Activated T-helper 2 cell treated with anti-CD3 and anti-CD28 coated beads, Interferon-gamma antibody, Interleukin-2, Interleukin-4, amounts not matched to agents 10 μg/mL and 5 μg/mL and 100 μg/mL, durations not matched to agents 14 hours and 24 hours and 36 hours (primary cell): ENCODE measurements at regions not wholly inside any gene's neighbourhood (a gene's known extent, or its start where the extent isn't known, plus 50 kb on each side); places are given as distances from the start of the nearest gene placed in this dataset.

Experiments used
- DNase-seq: peaks from one replicate; pipeline ENCODE4 v3.0.0; 2021; ENCODE audit warnings: low spot score
- H3K27ac Mint-ChIP-seq: one replicate; pipeline ENCODE4 v1.8.0; 2021; ENCODE audit warnings: mixed read lengths
- H3K27me3 Mint-ChIP-seq: one replicate; pipeline ENCODE4 v1.8.0; 2021; ENCODE audit warnings: low read depth, mixed read lengths
- H3K36me3 Mint-ChIP-seq: one replicate; pipeline ENCODE4 v1.8.0; 2021; ENCODE audit warnings: low read depth, mixed read lengths
- H3K4me1 Mint-ChIP-seq: one replicate; pipeline ENCODE4 v1.8.0; 2021; ENCODE audit warnings: low read depth, mixed read lengths
- H3K4me3 Mint-ChIP-seq: one replicate; pipeline ENCODE4 v1.8.0; 2021; ENCODE audit warnings: low read depth, mild to moderate bottlenecking, moderate library complexity, mixed read lengths
- H3K9me3 Mint-ChIP-seq: one replicate; pipeline ENCODE4 v1.8.0; 2021; ENCODE audit warnings: mixed read lengths
- intact Hi-C: fragments of 100-400 bp; cut with micrococcal nuclease; formaldehyde crosslinking; loops from one replicate; pipeline ENCODE4 v1.15.1; 2023

DNA sequence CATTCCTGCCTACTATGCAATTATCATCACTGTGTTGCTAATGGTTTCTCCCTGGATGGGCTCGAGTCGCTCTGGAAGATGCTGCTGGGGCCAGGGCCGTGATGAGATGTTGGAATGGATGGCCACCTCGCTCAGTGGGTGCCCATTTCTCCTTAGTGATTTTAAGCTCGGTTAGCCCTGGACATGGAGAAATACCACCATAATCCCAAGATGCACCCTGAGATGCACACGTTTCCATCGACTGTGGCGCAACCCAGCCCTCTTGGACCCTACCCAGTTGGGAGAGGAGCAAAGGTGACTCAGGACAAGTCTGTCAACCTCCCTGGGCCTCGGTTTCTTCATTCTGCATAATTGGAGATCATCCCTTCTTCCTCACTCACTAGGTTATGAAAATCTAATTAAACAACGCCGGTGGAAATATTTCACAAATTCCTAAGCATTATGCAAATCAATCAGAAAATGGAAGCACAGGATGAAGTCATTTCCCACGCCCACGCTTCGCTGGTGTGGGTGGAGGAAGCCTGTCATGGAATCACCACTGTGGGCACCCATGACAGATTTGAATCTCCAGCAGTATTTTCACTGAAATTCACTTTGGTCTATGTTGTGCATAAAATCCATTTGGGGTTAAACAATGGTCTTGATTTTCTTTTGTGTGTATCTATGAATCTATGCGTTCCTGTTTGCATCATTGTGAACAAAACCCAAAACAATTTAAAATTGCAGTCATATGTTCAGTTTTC lies 195.2 kb downstream of the AXIN2 start:
- peaks cover 9% of the 10 kb centered on the region for H3K9me3 Mint-ChIP-seq
- DNase-seq, result no peak
- H3K27me3 Mint-ChIP-seq, result peaks cover 5% of the 10 kb centered on the region
- no peak overlapping the region for H3K4me3 Mint-ChIP-seq
- H3K27ac Mint-ChIP-seq, result peak overlapping the region; percentile 70
- H3K36me3 Mint-ChIP-seq, result no peaks in the 10 kb centered on the region
- peaks cover 15% of the 10 kb centered on the region for H3K4me1 Mint-ChIP-seq
- intact Hi-C loops, result no loop called here

DNA sequence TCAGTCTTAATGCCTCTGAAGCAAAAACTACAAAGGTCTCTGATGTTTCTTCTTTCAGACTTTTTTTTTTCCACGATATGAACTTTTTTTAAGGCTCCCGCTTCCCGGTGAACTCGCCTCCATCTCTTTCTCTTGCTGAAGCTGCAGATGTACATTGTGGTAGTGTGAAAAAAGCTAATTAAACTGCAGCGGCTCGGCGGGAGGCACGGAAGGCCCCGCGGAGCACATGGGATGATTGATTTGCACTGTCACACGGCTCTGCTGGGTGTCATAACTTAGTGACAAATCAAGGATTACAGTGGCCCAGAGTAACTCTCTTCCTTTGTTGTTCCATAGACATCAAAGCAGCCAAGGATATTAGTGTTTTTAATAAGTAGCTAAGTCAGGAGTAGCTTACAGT lies 196.3 kb downstream of the AXIN2 start:
- Mint-ChIP-seq H3K4me3 (no peak overlapping the region), H3K4me1 (peaks cover 10% of the 10 kb centered on the region), H3K27me3 (peaks cover 3% of the 10 kb centered on the region), H3K36me3 (no peaks in the 10 kb centered on the region), H3K27ac (no peak overlapping the region), H3K9me3 (peaks cover 9% of the 10 kb centered on the region)
- intact Hi-C loops, result no loop called here
- DNase-seq, result no peak

DNA sequence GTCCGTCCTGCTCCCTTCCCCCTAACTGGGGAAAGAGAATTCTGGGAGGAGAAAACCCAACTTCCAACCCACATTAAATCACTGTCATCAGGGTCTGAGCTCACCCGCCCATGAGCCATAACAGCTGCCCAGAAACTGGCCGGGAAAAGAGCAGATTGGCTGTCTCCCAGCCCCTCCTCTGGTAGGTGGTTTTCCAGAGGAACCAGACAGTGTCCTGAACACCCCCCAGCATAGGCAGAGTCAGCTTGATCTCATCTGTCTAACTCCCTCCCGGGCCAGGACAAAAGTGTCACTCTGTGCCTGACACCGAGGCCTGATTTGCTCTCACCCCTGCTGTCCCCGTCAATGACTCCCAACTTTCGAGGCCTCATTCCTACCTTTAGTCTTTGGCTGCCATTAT lies 197.0 kb downstream of the AXIN2 start:
- Mint-ChIP-seq H3K4me1 (peaks cover 13% of the 10 kb centered on the region), H3K36me3 (no peaks in the 10 kb centered on the region), H3K4me3 (no peak overlapping the region), H3K27me3 (peaks cover 5% of the 10 kb centered on the region), H3K9me3 (peaks cover 9% of the 10 kb centered on the region), H3K27ac (no peak overlapping the region)
- no peak for DNase-seq
- intact Hi-C loops, result no loop called here

DNA sequence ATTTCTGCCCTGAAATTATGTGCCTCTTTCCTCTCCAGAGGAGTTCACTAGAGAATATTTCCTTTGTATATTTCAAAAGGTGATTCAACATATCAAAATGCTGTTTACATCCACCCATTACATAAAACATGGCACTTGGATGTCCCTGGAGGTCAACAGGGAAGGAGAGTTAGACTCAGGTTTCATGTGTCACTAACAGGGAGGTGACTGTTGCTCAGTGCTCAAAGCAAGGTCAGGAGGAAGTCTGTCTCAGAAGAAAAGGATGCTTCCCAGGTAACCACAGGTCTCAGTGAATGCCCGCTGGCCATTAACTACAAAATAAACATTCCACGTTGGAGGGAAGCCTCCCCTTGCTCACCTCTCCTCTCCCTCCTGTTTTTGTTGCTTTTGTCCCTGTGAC lies 198.6 kb downstream of the AXIN2 start:
- H3K27ac Mint-ChIP-seq, result no peak overlapping the region
- intact Hi-C loops, result no loop called here
- DNase-seq, result no peak
- peaks cover 9% of the 10 kb centered on the region for H3K9me3 Mint-ChIP-seq
- no peak overlapping the region for H3K4me3 Mint-ChIP-seq
- peaks cover 19% of the 10 kb centered on the region for H3K4me1 Mint-ChIP-seq
- no peaks in the 10 kb centered on the region for H3K36me3 Mint-ChIP-seq
- peaks cover 5% of the 10 kb centered on the region for H3K27me3 Mint-ChIP-seq

DNA sequence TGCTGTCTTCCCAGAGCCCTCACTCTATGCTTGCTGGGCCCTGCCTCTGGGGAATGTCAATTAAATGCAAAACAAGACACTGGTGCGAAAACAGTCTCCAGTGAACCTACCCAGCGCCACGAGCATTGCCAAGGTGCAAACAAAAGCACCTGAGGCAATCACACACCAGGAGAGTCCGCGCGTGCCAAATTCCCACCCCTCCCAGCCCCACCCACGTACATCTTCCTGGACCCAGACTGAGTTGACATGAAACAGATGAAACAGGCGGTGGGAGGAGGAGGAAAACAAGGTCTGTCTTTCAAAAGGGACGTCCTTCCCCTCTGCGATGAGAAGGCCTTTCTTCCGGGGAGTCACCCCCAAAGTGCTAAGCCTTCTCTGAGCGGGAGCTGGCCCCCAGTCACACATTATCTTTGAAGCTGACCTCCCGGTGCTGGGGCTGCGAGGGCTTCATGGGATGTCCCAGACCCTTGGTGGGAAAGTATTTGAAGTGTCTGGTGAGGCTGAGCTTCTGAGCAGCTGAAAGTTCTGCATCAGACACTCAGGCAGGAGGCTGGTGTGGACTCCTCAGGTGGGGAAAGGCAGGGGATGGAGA lies 200.4 kb downstream of the AXIN2 start:
- no peak for DNase-seq
- Mint-ChIP-seq H3K27ac (no peak overlapping the region), H3K27me3 (peaks cover 8% of the 10 kb centered on the region), H3K36me3 (no peaks in the 10 kb centered on the region), H3K4me1 (peaks cover 11% of the 10 kb centered on the region), H3K9me3 (no peaks in the 10 kb centered on the region), H3K4me3 (no peak overlapping the region)
- intact Hi-C loops, result no loop called here

DNA sequence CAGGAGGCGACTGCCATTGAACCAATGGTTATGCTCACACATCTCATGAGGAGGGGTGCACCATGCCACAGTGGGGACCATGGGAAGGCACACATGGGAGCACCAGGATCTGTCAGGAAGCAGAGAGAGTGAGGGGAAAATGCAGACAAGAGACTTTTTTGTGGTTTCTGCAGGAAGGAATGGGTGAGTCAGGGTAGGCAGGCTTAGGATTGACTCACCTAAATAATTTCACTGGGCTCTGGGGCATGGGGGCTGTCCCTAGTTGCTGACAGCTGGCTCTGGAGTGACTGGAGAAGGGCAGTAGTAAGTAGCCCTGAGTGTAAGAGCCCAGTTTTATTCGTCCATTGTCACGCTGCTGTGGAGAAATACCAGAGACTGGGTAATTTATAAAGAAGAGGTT lies 202.4 kb downstream of the AXIN2 start:
- Mint-ChIP-seq H3K9me3 (no peaks in the 10 kb centered on the region), H3K4me1 (peaks cover 10% of the 10 kb centered on the region), H3K36me3 (no peaks in the 10 kb centered on the region), H3K27ac (no peak overlapping the region), H3K27me3 (peaks cover 18% of the 10 kb centered on the region), H3K4me3 (no peak overlapping the region)
- intact Hi-C loops, result no loop called here
- DNase-seq, result no peak

DNA sequence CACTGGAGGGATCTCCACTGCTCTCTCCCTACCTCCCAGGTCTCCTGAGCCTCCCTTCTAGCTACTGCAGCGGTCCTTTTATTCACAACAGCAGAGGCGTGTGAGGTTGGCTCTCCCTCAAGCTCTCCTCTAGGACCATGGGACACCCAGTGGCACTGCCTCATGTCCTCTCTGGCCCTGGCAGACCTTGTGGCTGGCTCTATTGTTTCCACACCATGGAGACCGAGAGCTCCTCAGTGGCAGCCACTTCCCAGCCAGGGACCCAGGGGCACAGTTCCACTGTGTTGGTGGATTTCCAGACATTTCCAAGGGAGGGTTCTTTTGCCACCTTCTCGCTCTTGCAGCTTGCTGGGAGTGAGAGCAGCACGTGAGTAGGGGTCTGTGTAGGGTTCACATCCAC lies 204.9 kb downstream of the AXIN2 start:
- H3K27ac Mint-ChIP-seq, result no peak overlapping the region
- no peak for DNase-seq
- intact Hi-C loops, result no loop called here

DNA sequence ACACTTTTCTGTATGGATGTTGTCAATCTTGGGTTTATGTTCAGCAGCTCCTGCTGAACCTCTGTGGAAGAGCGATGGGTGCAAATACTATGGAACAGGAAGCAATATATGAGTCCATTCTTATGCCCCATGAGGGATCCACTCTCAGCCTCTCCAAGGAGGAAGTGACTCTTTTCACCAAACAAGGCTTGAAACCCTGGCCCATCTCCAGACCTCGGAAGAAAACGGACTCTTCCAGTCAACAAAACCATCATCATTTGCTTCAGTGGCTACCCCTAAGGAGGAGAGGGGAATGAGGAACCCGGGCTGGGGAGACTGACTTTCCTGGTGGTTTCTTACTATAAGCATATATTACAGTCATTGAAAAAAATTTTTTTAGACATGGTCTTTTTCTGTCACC lies 206.2 kb downstream of the AXIN2 start:
- no peaks in the 10 kb centered on the region for H3K36me3 Mint-ChIP-seq
- no peak overlapping the region for H3K27ac Mint-ChIP-seq
- peaks cover 4% of the 10 kb centered on the region for H3K9me3 Mint-ChIP-seq
- peaks cover 10% of the 10 kb centered on the region for H3K4me1 Mint-ChIP-seq
- intact Hi-C loops, result no loop called here
- H3K4me3 Mint-ChIP-seq, result no peak overlapping the region
- DNase-seq, result no peak
- H3K27me3 Mint-ChIP-seq, result peaks cover 20% of the 10 kb centered on the region

More for the DNA sequence above, 204.9 kb downstream of the AXIN2 start:
- peaks cover 10% of the 10 kb centered on the region for H3K4me1 Mint-ChIP-seq
- no peaks in the 10 kb centered on the region for H3K9me3 Mint-ChIP-seq
- no peak overlapping the region for H3K4me3 Mint-ChIP-seq
- H3K27me3 Mint-ChIP-seq, result peaks cover 18% of the 10 kb centered on the region
- H3K36me3 Mint-ChIP-seq, result no peaks in the 10 kb centered on the region

DNA sequence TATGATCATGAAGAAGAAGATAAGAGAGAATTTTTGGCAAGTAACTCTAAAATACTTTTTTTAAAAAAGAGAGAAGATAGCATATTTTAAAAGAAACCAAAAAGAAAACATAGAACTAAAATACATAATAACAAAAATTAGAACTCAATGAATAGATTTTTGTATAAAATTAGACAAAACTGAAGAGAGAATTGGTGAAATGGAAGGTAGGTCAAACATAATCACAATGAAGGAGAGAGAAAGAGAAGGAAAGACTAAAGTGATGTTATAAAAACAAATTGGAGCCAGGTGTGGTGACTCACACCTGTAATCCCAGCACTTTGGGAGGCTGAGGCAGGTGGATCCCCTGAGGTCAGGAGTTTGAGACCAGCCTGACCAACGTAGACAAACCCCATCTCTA lies 211.5 kb downstream of the AXIN2 start:
- intact Hi-C loops, result no loop called here
- Mint-ChIP-seq H3K27ac (no peak overlapping the region), H3K4me3 (no peak overlapping the region), H3K27me3 (peaks cover 20% of the 10 kb centered on the region), H3K4me1 (peaks cover 3% of the 10 kb centered on the region), H3K9me3 (peaks cover 13% of the 10 kb centered on the region), H3K36me3 (no peaks in the 10 kb centered on the region)
- DNase-seq, result no peak

DNA sequence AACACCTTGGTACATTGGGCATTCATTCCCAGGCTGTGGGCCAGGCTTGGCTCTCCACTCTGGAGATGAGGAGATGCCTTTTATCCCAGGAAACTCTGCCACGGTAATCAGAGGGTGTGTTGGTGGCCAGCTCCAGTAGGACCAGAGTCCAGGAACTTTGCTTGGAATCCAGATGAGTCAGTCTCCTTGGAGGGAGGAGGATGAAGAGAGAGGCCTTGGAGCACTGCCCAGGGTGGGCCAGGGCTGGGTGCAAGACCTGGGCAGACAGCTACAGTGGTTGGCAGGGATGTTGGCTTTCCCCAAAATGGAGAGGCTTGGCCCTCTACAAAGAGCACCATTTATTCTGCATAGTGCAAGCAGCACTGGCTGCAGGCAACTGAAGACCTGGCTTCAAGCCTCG lies 209.0 kb downstream of the RGS9 start:
- intact Hi-C loops, result no loop called here
- Mint-ChIP-seq H3K4me1 (peaks cover 3% of the 10 kb centered on the region), H3K27ac (no peak overlapping the region), H3K4me3 (no peak overlapping the region), H3K27me3 (peaks cover 13% of the 10 kb centered on the region), H3K36me3 (no peaks in the 10 kb centered on the region), H3K9me3 (peaks cover 13% of the 10 kb centered on the region)
- no peak for DNase-seq

DNA sequence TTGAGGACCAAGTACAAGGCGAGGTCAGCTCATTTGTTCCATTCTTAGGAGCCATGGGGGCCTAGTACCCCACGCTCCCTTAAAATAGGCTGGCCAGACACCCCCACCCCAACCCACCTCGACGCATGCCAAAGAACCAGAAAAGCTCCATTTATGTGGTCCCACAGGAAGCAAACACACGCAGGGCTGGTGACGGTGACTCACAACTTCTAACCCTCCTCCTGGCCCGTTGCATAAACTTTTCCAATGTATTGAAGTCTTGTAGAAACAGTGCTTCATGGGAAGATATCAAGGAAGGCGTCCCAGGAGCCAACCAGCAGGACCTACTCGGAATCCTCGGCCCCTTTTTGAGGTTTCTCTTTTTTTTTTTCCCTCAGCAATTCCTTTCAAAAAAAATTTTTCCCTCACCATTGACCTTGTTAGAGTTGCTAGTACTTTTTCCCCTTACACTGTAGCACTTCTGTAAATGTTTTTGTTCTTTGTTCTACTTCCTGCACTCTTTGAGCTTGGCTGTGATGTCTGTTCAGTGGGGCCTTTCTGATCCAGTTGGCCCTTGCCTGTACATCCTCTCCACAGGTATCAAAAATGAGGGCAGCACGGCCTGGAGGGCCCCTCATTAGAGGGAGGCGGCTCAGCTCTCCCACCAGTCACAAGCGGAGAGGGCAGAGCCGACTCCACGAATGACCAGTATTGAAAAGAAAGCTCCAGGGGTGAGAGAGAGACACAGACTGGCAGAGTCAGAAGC lies 208.3 kb downstream of the RGS9 start:
- H3K4me3 Mint-ChIP-seq, result no peak overlapping the region
- intact Hi-C loops, result no loop called here
- no peak overlapping the region for H3K27ac Mint-ChIP-seq

DNA sequence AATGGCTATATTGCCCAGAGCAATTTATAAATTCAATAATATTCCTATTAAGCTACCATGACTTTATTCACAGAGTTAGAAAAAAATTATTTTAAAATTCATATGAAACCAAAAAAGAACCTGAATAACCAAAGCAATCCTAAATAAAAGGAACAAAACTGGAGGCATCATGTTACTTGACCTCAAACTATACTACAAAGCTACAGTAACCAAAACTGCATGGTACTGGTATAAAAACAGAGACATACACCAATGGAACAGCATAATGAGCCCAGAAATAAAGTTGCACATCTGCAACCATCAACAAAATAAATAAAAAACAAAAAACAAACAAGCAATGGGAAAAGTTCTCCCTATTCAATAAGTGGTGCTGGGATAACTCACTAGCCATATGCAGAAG lies 203.2 kb downstream of the RGS9 start:
- Mint-ChIP-seq H3K27ac (no peak overlapping the region), H3K9me3 (peaks cover 26% of the 10 kb centered on the region), H3K27me3 (peaks cover 7% of the 10 kb centered on the region), H3K36me3 (no peaks in the 10 kb centered on the region), H3K4me3 (no peak overlapping the region), H3K4me1 (no peaks in the 10 kb centered on the region)
- no peak for DNase-seq
- intact Hi-C loops, result no loop called here

More for the DNA sequence above, 208.3 kb downstream of the RGS9 start:
- Mint-ChIP-seq H3K27me3 (peaks cover 11% of the 10 kb centered on the region), H3K36me3 (no peaks in the 10 kb centered on the region), H3K4me1 (peaks cover 3% of the 10 kb centered on the region), H3K9me3 (peaks cover 16% of the 10 kb centered on the region)
- no peak for DNase-seq

DNA sequence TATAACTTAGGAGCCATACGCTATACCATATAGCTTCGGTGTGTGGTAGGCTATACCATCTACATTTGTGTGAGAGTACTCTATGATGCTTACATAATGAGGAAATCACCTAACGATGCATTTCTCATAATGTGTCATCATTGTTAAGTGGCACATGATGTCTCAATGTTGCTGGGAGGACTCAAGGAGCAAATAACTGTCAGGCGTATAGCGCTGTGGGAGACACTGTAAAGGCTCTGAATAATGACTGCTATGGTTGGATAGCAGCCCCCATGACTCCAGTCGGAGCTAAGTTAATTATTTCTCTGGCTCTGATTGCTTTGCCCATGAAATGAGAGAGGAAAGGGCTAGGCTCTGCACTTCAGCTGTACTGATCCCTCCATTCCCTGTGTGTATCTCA lies 197.2 kb downstream of the RGS9 start:
- peaks cover 13% of the 10 kb centered on the region for H3K9me3 Mint-ChIP-seq
- intact Hi-C loops, result no loop called here
- DNase-seq, result no peak
- H3K27me3 Mint-ChIP-seq, result peaks cover 7% of the 10 kb centered on the region
- H3K36me3 Mint-ChIP-seq, result no peaks in the 10 kb centered on the region
- no peak overlapping the region for H3K4me3 Mint-ChIP-seq
- no peak overlapping the region for H3K27ac Mint-ChIP-seq
- H3K4me1 Mint-ChIP-seq, result no peaks in the 10 kb centered on the region
